ENCODE measurements at regions not wholly inside any gene's neighbourhood (a gene's known extent, or its start where the extent isn't known, plus 50 kb on each side); places are given as distances from the start of the nearest gene placed in this dataset.

DNA sequence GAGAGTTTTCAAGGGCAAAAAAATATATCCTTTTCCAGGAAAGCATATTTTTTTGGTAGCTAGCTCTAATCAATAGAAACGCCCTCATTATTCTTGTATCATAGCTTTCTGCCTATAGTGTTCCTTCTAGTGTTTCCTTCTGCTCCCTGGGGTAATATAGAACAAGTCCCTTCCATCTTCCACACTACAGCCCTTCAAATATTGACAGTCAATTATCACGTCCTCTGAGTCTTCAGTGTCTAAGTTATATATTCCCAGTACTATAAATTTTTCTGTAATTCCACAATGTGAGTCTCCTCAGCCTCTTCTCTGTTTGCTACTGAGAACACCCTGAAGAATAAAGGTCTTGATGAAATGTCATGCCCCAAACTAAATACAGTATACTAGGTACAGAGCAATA lies 1088.0 kb upstream of the PCDH7 start:
- TF ChIP-seq, protein P1, sequence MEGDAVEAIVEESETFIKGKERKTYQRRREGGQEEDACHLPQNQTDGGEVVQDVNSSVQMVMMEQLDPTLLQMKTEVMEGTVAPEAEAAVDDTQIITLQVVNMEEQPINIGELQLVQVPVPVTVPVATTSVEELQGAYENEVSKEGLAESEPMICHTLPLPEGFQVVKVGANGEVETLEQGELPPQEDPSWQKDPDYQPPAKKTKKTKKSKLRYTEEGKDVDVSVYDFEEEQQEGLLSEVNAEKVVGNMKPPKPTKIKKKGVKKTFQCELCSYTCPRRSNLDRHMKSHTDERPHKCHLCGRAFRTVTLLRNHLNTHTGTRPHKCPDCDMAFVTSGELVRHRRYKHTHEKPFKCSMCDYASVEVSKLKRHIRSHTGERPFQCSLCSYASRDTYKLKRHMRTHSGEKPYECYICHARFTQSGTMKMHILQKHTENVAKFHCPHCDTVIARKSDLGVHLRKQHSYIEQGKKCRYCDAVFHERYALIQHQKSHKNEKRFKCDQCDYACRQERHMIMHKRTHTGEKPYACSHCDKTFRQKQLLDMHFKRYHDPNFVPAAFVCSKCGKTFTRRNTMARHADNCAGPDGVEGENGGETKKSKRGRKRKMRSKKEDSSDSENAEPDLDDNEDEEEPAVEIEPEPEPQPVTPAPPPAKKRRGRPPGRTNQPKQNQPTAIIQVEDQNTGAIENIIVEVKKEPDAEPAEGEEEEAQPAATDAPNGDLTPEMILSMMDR (IDR thresholded peaks at IDR 0.05; ENCODE audit: extremely low read depth in 1 of 2, insufficient read depth in 1 of 2, low read depth in 1 of 2, low read length in 2 of 2): no peak
- TF ChIP-seq JUN (IDR thresholded peaks at IDR 0.05; ENCODE audit: borderline replicate concordance, insufficient read depth, insufficient read length, low read depth): no peak
- no peak for TF ChIP-seq POLR2A (IDR thresholded peaks at IDR 0.05; ENCODE audit: low read depth, low read length)
- TF ChIP-seq POLR2AphosphoS5 (IDR thresholded peaks at IDR 0.05; ENCODE audit: insufficient read depth, low read depth, low read length): no peak

Data from endothelial cell of umbilical vein (primary cell).